HG02885 (cell line): ENCODE measurements at regions not wholly inside any gene's neighbourhood (a gene's known extent, or its start where the extent isn't known, plus 50 kb on each side); places are given as distances from the start of the nearest gene placed in this dataset.

Experiments used
- ATAC-seq: cut with Tn5 transposase; IDR thresholded peaks from one replicate; pipeline ENCODE4 v1.9.1; 2021; ENCODE audit warnings: mild to moderate bottlenecking; ENCODE audit not compliant: unreplicated experiment, poor library complexity

DNA sequence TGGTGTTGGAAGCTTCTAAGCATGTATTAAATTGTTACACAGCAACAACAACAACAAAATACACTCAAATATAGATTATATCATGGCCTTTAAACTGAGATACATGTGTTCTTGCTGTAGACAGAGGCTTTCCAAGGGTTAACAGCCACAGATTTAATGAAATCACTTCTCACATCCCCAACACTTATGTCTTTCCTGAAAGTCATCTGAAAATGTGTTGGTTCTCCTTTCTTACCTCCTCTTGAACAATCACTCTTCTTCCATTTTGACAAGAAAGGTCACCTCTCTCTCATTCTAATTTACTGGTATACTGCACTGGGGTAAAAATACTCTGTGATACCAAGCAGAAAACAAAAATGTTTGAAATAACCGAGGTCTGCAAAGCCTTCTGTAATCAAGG, 507.3 kb upstream of the KCNMB2 start:
- no peak for ATAC-seq

DNA sequence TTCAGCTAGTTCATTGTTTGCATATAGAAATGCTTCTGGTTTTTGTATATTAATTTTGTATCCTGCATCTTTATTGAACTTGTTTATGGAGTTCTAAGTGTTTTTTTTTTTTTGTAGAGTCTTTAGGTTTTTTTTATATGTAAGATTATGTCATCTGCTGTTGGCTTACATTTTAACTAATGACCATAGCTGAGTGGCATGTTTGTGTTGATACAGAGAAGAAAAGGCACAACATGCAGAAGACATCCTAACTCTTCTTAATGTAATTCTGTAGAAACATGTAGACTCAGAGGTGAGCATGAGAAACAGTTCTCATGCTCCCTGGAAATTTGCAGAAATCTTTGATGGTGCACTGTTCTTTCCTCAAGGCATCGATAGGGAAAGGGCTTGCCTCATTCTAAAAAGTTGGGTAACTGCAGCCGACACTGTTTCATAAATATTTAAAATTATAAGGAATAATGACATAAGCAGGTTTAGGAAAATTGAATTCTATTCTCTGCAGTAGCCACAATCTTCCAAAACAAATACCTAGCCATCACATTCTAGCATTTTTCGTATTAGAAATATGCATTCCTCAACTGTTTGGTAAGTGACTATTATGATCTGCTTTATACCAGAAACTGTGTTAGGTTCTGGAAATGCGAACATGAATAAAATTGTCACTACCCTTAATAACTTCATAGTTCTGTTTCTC, 499.6 kb upstream of the KCNMB2 start:
- ATAC-seq = no peak

DNA sequence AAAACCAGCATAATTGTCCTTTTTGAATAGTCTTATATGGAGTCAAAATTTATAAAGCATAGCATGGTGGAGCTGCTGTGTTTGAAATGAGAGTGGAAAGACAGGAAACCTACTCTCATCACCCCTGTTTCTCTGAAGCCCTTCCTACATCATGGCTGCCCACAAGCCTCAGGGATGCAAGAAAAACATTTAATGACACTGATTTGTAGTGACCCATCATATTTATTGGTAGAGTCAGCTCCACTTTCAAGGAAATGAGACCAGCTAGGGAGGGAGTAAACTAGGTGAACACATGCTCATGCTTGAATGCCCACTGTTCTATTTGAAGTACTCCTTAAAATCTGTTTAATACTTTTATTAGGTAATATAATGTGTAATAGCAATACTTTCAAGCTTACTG, 494.3 kb upstream of the KCNMB2 start:
- no peak for ATAC-seq

DNA sequence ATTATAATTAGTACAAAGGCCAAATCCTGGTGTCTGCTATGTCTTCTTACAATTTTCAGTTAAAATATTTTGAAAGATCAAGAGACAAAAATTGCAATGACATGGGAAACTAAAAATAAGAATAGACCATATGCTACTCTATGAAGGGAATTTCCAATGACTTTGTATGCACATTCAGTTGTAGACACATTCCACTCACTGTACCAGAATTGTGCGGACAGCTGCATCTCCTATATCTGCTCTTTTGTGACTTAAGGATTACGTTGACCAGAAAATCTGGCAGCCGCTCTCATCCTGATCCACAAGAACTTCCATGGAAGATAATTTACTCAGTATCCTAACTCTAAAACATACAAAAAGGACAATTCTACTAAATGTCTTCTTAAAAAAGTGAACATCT, 493.9 kb upstream of the KCNMB2 start:
- ATAC-seq = no peak

DNA sequence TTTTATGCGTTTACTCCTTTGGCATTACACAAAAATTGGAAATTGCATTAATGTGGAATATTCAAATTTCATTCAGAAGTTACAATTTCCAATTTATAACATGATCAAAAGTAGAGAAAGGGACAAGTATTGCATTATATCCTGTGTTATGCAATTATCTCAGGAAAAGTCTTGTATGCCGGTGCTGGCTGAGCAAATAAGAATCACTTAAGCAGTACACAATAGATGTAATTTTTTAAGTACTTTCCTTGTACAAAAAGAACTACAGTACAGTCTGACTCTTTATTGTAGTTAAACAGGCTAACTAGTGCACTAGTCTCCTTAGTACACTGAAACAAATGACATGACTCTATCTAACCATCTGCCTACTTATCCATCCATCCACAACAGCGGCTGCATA, 493.2 kb upstream of the KCNMB2 start:
- ATAC-seq = no peak

DNA sequence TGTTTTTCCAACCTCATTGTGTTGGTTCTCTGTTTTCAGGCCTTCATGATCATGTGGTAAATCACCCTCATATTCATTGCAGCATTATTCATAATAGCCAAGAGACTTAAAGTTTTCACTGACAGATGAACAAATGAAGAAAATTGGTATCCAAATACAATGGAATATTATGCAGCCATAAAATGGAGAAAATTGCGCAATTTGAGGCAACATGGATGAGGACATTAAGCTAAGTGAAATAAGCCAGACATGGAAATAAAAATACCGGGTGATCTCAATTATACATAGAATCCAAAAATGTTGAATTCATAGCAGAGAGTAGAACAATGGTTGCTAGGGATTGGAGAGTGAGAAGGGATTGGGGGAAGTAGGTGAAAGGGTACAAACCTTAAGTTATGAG, 491.9 kb upstream of the KCNMB2 start:
- ATAC-seq = no peak

DNA sequence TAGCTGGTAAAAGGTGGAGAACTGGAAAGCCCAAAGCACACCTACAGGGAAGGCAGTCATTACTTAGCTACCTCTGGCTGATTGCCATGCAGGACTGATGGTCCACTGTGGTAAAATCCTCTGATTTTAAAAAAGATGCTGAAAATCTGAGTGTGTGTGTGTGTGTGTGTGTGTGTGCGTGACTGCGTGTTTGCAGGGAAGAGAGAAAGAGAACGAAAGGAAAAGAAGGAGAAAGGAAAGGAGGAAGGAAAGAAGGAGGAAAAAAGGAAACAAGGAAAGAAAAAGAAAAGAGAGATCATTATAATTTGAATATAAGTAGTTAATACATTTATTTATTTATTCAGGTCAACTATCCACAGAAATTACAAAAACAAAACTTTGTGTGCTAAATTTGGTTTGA, 488.7 kb upstream of the KCNMB2 start:
- ATAC-seq = no peak

DNA sequence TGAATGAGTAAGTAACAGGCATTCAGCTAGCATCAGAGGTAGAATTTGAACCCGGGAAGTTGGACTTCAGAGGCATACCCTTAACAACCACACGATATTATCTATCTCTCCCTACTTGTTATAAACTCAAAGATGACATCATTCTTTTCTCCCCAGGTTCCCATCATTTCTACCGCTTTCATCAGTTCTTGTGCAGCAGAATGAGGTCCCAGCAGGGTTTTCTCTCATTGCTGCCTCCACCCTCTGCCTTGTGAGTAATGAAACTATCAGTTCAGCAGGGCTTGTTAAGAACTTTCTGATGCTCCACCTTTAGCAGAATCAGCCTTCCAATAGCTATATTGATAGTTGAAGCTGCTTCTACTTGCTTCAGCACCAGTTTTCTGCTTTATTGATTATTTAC, 487.5 kb upstream of the KCNMB2 start:
- ATAC-seq = no peak

DNA sequence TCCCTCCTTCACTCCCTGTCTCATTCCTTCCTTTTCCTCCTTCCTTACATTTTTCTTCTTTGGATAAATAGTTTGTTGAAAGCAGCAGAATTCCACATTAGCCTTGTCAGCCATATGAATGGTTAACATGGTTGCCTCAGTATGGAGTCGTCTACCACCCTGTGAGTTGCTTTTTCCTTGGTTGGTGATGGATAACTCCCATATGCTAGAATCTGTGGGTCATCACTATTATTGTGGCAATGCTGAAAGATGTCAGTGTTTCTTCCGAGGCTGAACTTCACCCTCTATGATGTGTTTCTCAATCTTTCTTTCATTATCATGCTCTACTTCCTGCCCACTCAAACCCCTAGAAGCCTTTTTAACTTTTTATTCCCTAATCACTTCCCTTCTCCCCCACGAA, 481.8 kb upstream of the KCNMB2 start:
- ATAC-seq = no peak

DNA sequence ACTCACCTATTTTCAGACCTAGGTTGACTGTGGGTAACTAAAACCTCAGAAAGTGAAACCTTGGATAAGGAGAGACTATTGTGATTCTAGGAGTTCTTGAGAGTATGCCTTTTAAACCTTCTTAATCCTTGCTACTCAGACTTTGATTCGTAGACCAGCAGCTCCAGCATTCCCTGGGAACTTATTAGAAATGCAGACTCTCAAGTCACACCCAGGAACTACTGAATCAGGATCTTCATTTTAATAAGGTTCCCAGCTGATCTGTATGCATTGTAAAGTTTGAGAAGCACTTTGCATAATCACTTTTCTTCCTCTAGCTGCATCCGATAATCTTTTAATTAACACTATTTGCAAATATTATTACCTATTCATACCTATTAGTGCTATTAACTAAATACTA, 480.3 kb upstream of the KCNMB2 start:
- ATAC-seq = no peak

DNA sequence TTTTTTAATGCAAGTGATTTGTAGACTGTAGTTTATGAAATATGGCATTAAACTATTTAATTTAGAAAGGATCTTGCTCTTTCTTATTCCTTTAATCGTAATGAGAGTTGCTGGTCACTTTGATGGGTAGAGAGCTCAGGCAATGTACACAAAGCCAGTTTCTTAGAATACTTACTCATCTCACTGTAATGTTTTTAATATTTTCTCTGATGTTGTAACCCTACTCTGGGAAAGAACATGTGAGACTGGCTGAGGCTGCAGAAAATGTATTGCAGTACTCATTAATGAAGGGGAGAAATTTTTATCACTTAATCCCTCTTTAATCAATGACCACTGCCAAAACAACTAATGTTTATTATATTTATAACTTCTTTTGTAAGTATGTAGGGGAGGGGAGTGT, 479.4 kb upstream of the KCNMB2 start:
- no peak for ATAC-seq

DNA sequence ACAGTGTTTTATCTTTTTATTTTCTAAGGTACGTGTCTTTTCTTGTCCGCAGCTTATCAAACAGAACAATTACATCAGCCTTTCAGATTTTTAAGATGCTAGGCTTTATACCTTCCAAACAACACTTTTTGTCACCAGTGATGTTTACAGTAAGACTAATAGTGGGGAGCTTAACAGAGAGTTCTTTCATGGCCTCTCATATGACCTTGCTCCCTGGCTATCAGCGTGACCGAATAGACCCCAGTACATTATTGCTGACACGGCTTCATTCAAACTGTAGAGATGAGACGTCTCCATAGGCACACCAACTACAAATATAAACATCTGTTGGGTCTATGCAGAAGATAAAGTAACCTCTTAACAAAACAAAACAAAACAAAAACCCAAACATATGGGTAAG, 477.6 kb upstream of the KCNMB2 start:
- no peak for ATAC-seq

DNA sequence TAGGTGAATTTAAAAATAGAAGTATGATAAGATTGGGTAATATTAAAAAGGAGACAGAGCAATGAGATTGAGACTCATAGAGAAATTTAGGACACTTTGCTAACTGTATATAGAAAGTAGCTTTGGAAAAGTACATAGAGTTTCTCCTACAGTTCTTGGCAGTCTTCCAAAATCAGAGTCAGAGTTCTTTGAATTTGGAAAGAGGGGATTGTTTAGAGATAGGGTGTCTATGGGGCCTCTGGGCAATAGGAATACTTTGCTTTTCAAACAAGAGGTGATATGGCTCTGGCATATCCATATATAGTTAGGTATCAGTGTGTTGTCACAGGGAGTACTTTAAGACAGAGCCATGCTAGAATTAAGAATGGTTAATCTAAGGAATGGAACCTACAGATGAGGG, 477.1 kb upstream of the KCNMB2 start:
- no peak for ATAC-seq

DNA sequence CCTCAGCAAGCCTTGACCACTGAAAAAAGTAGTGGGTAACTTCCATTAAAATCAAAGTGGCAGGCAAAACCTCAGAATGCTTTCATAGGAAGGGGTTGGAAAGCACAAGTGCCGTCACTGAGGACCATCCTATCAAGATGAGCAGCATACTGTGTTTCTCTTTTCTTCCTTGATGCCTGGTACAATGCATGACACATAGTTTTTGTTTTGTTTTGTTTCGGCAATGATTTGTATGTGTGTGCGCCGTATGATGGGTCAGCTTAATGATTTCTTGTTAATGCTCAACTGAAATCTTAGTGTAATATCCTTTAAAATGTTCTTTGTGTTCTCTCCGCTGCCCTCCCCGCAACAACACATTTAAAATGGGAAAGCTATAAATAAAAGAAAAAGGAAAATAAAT, 476.4 kb upstream of the KCNMB2 start:
- no peak for ATAC-seq

DNA sequence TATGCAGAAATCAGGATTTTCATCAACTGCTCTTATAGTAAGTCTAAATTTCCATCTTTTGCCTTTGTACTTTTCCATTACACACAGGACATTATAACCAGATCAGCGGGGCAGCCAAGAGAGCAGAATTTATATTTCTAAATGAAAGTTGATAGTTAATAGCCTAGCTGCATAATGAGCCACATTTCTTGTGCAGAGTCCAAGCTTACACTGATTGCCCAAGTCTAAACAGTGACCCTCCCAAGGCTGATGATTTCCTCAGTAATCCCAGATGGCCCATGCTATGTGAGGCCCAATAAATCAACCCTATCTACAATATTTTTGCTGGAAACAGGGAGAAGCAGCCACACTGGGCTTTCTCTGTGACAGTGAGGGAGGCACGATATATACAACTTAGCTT, 475.8 kb upstream of the KCNMB2 start:
- no peak for ATAC-seq

DNA sequence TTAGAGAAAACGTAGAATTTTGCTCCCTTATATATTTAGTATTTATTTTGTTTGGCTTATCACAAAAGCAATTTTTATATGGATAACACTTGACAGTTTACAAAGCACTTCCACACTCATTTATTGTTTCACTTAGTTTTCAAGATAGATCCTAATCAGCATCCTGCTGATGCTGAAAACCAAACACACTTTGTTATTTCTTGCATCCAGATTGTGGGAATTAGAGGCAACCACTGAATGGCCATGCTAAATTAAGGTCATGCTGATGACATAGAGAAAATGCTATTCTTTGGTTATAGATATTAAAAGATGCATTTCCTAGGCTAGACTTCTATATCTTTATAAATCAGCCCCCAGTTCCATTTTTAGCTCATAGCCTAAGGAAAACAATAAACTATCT, 474.1 kb upstream of the KCNMB2 start:
- no peak for ATAC-seq

DNA sequence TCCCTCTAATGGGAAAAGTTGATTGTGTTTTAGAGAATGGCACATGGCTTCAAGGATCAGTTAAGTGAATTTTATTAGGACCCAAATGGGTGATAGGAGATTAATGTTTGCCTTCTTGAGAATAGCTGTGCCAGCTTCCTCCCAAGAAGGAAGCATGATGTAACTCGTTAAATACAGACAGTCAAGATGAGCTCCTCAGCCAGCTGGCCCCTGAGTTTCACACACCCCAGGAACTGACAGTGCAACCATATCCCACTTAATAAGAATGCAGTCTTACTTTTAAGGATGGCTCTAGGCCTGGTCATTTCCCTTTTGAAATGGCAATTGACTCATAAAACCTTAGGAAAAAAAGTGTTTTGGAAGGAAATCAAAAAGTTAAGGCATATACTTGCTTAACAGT, 472.8 kb upstream of the KCNMB2 start:
- ATAC-seq = no peak

DNA sequence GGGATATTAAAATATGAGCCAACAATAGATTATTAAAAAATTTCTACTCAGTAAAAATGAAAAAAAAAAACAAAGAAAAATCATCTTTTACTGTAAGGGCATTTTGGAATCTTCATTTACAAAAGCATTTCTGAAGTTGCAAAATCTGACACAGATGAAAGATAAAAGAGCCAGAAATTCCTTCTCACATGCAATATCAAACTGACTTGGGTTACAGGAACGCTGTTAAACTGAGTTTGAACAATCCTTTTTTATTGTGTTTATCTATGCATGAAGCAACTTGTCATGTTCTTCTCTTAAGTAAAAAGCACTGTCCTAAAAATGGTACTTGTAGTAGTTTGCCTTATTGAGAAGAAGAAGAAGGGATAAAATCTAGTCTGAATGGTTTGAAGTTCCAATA, 468.5 kb upstream of the KCNMB2 start:
- no peak for ATAC-seq

DNA sequence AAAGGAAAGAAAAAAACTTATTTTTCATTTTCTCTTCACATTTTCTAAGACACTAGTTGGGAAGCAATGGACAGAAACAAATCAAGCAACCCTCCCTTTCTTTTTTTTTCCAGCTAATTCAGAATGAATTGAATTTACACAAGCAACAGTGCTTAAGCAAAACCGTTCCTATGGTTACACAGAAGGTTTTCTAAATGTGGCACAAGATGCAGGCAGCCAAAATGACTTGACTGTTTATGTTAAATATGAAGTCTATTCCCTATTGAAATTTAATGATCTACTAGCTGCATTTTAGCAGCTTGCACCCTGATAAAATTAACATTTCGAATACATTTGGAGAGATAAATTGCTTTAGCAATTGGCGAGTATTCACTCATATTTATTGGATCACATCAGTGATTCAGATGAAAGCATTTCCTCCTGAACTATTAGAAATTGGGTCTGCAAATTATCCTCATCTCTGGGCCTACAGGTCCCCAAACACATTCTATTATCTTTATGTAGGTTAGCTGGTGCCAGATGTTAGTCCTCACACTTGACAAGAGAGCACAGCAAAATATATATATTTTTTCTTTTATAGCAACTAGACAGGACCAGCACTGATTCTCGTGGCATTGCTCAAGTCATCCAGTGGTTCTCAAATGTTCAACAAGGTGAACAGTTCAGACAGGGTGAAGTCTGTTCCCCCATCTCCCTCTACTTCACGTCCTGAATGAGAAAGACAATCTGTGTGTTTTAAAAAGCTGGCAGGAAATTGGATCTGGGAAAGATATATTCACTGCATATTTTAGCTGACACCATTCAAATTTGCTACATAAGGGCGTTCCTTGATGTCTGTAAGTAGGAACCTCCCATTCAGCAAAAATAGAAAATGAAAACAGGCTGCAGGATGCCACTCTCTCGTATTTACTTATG, 463.6 kb upstream of the KCNMB2 start:
- ATAC-seq = no peak

DNA sequence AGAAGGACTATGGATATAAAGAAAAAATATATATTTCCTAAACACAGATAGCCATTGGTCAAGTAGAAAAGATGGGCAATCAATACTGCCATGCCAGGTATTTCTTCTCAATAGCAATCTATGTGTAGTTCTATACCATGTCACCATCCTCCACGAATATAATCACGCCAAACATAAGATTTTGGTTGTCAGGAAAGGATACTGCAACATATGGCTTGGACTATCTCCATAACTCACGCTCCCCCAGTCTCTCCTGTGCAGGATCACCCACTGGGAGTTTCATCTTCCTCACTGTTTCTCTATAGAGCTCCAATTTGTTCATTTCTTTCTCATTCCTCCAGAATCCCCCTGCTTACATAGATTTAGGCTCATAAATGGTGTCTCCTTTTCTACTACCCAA, 462.9 kb upstream of the KCNMB2 start:
- no peak for ATAC-seq

DNA sequence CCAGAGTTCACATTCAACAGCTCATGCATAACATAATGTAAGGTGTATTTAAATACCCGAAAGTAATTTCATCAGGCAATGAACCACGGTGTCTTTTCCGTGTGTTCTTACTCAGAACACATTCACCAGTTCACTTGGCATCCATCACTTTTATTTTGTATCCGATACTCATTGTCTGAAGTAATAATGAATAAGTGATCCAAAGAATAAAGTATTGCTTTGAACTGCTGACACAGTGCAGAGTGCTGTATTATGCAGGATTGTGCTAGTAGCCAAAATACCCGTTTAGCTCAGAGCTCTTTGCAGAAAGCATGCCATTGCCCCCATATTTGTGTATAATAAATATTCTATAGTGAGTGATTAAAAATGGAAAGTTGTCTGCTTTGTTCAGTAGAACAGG, 460.9 kb upstream of the KCNMB2 start:
- no peak for ATAC-seq

DNA sequence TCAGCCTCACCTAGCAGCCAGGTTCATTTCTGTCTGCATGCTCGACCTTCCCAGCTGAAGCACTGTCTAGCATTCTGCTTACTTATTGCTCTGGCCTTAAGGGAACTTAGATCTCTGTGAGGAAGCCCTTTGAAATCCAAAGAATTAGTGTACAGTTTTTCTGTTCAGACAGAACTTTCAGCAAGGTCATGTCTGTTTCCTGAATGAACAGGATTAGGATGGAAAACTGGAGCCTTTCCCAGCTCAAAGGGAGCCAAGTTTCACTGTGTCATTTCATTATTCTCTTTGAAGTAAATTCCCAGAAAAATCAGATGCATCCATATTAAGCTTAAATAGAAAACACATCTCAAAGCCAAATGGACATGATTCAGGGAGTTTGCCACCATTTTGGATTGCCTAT, 457.3 kb upstream of the KCNMB2 start:
- ATAC-seq = no peak
